Endothelial cell of umbilical vein (primary cell): ENCODE measurements at regions not wholly inside any gene's neighbourhood (a gene's known extent, or its start where the extent isn't known, plus 50 kb on each side); places are given as distances from the start of the nearest gene placed in this dataset.

Experiments used
- BruUV-seq: library from RNA; stranded (reverse); fragments of 400-500 nt; replicated peaks from 2 replicates; lab custom pipeline; 2021; lab: Mats Ljungman, UMichigan
- CTCF ChIA-PET: fragments of 300-600, 350-600 bp; sonication (Branson Sonifier 250); formaldehyde crosslinking; loops from one replicate; lab custom pipeline; 2021; ENCODE audit warnings: antibody characterized with exemption, inconsistent platforms; lab: Charles Lee
- POLR2A ChIA-PET: fragments of 300-600, 350-600 bp; sonication (Branson Sonifier 250); formaldehyde crosslinking; loops from one replicate; lab custom pipeline; 2021; ENCODE audit warnings: antibody characterized with exemption, inconsistent platforms; lab: Charles Lee
- DNase-seq: peaks from one replicate; pipeline ENCODE4 v3.0.0-alpha.2; 2011; ENCODE audit warnings: low read depth, low spot score
- FAIRE-seq: peaks from 2 replicates; lab custom pipeline; 2011; peaks lifted over from hg19 to GRCh38; lab: Jason Lieb, UNC
- H2AFZ ChIP-seq: 2 replicates; pipeline ENCODE4 v1.6.0; 2012; ENCODE audit warnings: low read depth, low read length, control low read depth, inconsistent platforms
- H3K27ac ChIP-seq: 2 replicates; pipeline ENCODE4 v1.5.1; 2011; ENCODE audit warnings: low read depth, mild to moderate bottlenecking, control low read depth, low read length, moderate library complexity; ENCODE audit not compliant: insufficient read depth
- H3K27me3 ChIP-seq, 2 experiments: 2 replicates each; pipeline versions ENCODE4 v1.6.0 to v1.6.1; 2011; ENCODE audit warnings: low read length in 2 of 2, mixed read lengths in 1 of 2; ENCODE audit not compliant: control insufficient read depth in 2 of 2, insufficient read depth in 2 of 2
- H3K36me3 ChIP-seq, 2 experiments: 2 replicates in 1 of 2; 3 replicates in 1 of 2; pipeline ENCODE4 v1.5.1; 2011; ENCODE audit warnings: low read length in 2 of 2, mild to moderate bottlenecking in 1 of 2, moderate library complexity in 1 of 2; ENCODE audit not compliant: control insufficient read depth in 2 of 2, insufficient read depth in 2 of 2; ENCODE audit errors: extremely low read depth in 1 of 2
- H3K4me1 ChIP-seq: 3 replicates; pipeline ENCODE4 v1.5.1; 2011; ENCODE audit warnings: mild to moderate bottlenecking, low read length; ENCODE audit not compliant: control insufficient read depth, insufficient read depth; ENCODE audit errors: extremely low read depth
- H3K4me2 ChIP-seq: 2 replicates; pipeline ENCODE4 v1.6.1; 2011; ENCODE audit warnings: low read length, control low read depth, mixed read lengths; ENCODE audit not compliant: insufficient read depth
- H3K4me3 ChIP-seq, 3 experiments: fragments of 200-600 bp in 1 of 3; sonication (generic), shearing (Covaris generic) in 1 of 3; replicated peaks in 1 of 3; 2 replicates each; pipeline ENCODE4 v1.5.1; 2011 to 2016; ENCODE audit warnings: control low read depth in 3 of 3, low read length in 3 of 3, mild to moderate bottlenecking in 2 of 3, inconsistent platforms in 1 of 3, low read depth in 1 of 3, moderate library complexity in 1 of 3; ENCODE audit not compliant: insufficient read depth in 1 of 3
- H3K79me2 ChIP-seq: 2 replicates; pipeline ENCODE4 v1.6.0; 2012; ENCODE audit warnings: low read length, inconsistent platforms; ENCODE audit not compliant: control insufficient read depth, insufficient read depth
- H3K9ac ChIP-seq: replicated peaks from 2 replicates; pipeline ENCODE3; 2011; ENCODE audit warnings: low read length, control low read depth; ENCODE audit not compliant: insufficient read depth; ENCODE audit errors: extremely low read depth
- H3K9me1 ChIP-seq: replicated peaks from 3 replicates; pipeline ENCODE4 v1.6.0; 2011; ENCODE audit warnings: mild to moderate bottlenecking, low read length; ENCODE audit not compliant: control insufficient read depth, insufficient read depth; ENCODE audit errors: extremely low read depth
- H3K9me3 ChIP-seq: replicated peaks from 2 replicates; pipeline ENCODE4 v1.5.1; 2012; ENCODE audit warnings: low read length, inconsistent platforms; ENCODE audit not compliant: control insufficient read depth, insufficient read depth
- H4K20me1 ChIP-seq: replicated peaks from 2 replicates; pipeline ENCODE3; 2011; ENCODE audit warnings: mild to moderate bottlenecking, low read length; ENCODE audit not compliant: control insufficient read depth, insufficient read depth; ENCODE audit errors: extremely low read depth
- CTCF ChIP-seq, 2 donors: IDR thresholded peaks; 1 replicate in 1 of 2; 2 replicates in 1 of 2; pipeline ENCODE4 v1.5.1; 2011; ENCODE audit warnings: low read length in 2 of 2, mild to moderate bottlenecking in 2 of 2, moderate library complexity in 2 of 2, control low read depth in 1 of 2, inconsistent platforms in 1 of 2, low read depth in 1 of 2; ENCODE audit not compliant: insufficient read depth in 1 of 2; ENCODE audit errors: extremely low read depth in 1 of 2
- EZH2 ChIP-seq: IDR thresholded peaks from 2 replicates; pipeline ENCODE4 v1.6.1; 2012; ENCODE audit warnings: borderline replicate concordance, low read depth, mild to moderate bottlenecking, moderate library complexity, low read length, inconsistent platforms; ENCODE audit not compliant: severe bottlenecking
- FOS ChIP-seq: IDR thresholded peaks from 2 replicates; pipeline ENCODE4 v1.6.1; 2011; ENCODE audit warnings: mild to moderate bottlenecking, low read length, moderate library complexity, borderline replicate concordance; ENCODE audit not compliant: insufficient read depth
- GATA2 ChIP-seq: IDR thresholded peaks from 2 replicates; pipeline ENCODE4 v1.7.0; 2011; ENCODE audit warnings: low read depth, mild to moderate bottlenecking, moderate library complexity, mixed read lengths, low read length; ENCODE audit not compliant: insufficient read length, insufficient read depth
- JUN ChIP-seq: IDR thresholded peaks from 2 replicates; pipeline ENCODE4 v1.6.1; 2011; ENCODE audit warnings: borderline replicate concordance, low read depth; ENCODE audit not compliant: insufficient read length, insufficient read depth
- MAX ChIP-seq: IDR thresholded peaks from 2 replicates; pipeline ENCODE4 v1.6.1; 2011; ENCODE audit not compliant: insufficient read depth, insufficient read length
- MYC ChIP-seq: IDR thresholded peaks from one replicate; pipeline ENCODE4 v1.6.1; 2011; ENCODE audit warnings: mild to moderate bottlenecking, low read depth, low read length
- POLR2A ChIP-seq: IDR thresholded peaks from 2 replicates; pipeline ENCODE4 v1.6.1; 2012; ENCODE audit warnings: low read depth, mild to moderate bottlenecking, control low read depth, low read length
- POLR2AphosphoS5 ChIP-seq: IDR thresholded peaks from 2 replicates; pipeline ENCODE4 v1.6.1; 2012; ENCODE audit warnings: low read depth, mild to moderate bottlenecking, control low read depth, low read length, moderate library complexity; ENCODE audit not compliant: insufficient read depth
- dilution Hi-C: fragments of 300-500 bp; cut with MboI; formaldehyde crosslinking; loops from one replicate; pipeline ENCODE4 v1.15.0; 2019; ENCODE audit warnings: low sequenced_read_pairs; ENCODE audit not compliant: extremely low pct_ligation_motif_present
- intact Hi-C: fragments of 100-400 bp; cut with micrococcal nuclease; formaldehyde crosslinking; loops from one replicate; pipeline ENCODE4 v1.10.0; 2022

GRCh38 chr7:120059641-120060040 is 213.3 kb upstream of the KCND2 start:
- POLR2A ChIA-PET: no interaction called here

More at GRCh38 chr7:120059641-120060040, 213.3 kb upstream of the KCND2 start:
- H3K9me1 ChIP-seq: no peaks in the 10 kb centered on the region
- DNase-seq (no peak), FAIRE-seq (no peak)
- H3K27ac ChIP-seq: no peak overlapping the region
- no peak overlapping the region for H2AFZ ChIP-seq
- H3K9me3 ChIP-seq: no peaks in the 10 kb centered on the region
- no peak overlapping the region for H3K9ac ChIP-seq
- no peaks in the 10 kb centered on the region for H3K27me3 ChIP-seq
- no peaks in the 10 kb centered on the region for H4K20me1 ChIP-seq
- dilution Hi-C loops: no loop called here
- BruUV-seq: no TSS peak
- TF ChIP-seq FOS (no peak), POLR2A (no peak), MAX (no peak), CTCF (IDR thresholded peaks at IDR 0.05; ENCODE audit: extremely low read depth in 1 of 2, insufficient read depth in 1 of 2, low read depth in 1 of 2, low read length in 2 of 2) (no peak), JUN (no peak), EZH2 (no peak), POLR2AphosphoS5 (no peak), GATA2 (no peak), MYC (no peak)
- intact Hi-C loops: no loop called here
- H3K79me2 ChIP-seq: no peaks in the 10 kb centered on the region
- H3K4me1 ChIP-seq: no peaks in the 10 kb centered on the region
- no peak overlapping the region for H3K4me2 ChIP-seq
- CTCF ChIA-PET: no interaction called here
- H3K36me3 ChIP-seq: no peaks in the 10 kb centered on the region
- H3K4me3 ChIP-seq: no peak overlapping the region
